ENCODE measurements at regions not wholly inside any gene's neighbourhood (a gene's known extent, or its start where the extent isn't known, plus 50 kb on each side); places are given as distances from the start of the nearest gene placed in this dataset.

GRCh38 chr9:90741036-90741435, 60.6 kb upstream of the SYK start:
- ChIA-PET CTCF (no interaction called here), POLR2A (no interaction called here)
- Mint-ChIP-seq H3K27ac (no peak overlapping the region), H3K4me3 (no peak overlapping the region), H3K9me3 (peaks cover 8% of the 10 kb centered on the region), H3K4me1 (no peaks in the 10 kb centered on the region), H3K36me3 (ENCODE audit: low read depth) (no peaks in the 10 kb centered on the region), H3K27me3 (peaks cover 9% of the 10 kb centered on the region)
- DNase-seq = no peak

GRCh38 chr9:90737742-90738141, 63.9 kb upstream of the SYK start:
- H3K9me3 Mint-ChIP-seq = peaks cover 8% of the 10 kb centered on the region
- no peak overlapping the region for H3K27ac Mint-ChIP-seq
- no peak overlapping the region for H3K4me3 Mint-ChIP-seq
- ChIA-PET CTCF (no interaction called here), POLR2A (no interaction called here)
- DNase-seq = no peak
- no peaks in the 10 kb centered on the region for H3K36me3 Mint-ChIP-seq (ENCODE audit: low read depth)
- H3K27me3 Mint-ChIP-seq = peaks cover 11% of the 10 kb centered on the region
- H3K4me1 Mint-ChIP-seq = no peaks in the 10 kb centered on the region

- peaks cover 8% of the 10 kb centered on the region for H3K9me3 Mint-ChIP-seq
- peaks cover 21% of the 10 kb centered on the region for H3K27me3 Mint-ChIP-seq
- H3K4me3 Mint-ChIP-seq = no peak overlapping the region
- no peaks in the 10 kb centered on the region for H3K36me3 Mint-ChIP-seq (ENCODE audit: low read depth)
- no peaks in the 10 kb centered on the region for H3K4me1 Mint-ChIP-seq
- POLR2A ChIA-PET = no interaction called here
- H3K27ac Mint-ChIP-seq = no peak overlapping the region
- DNase-seq = no peak
- CTCF ChIA-PET = no interaction called here
Measured at GRCh38 chr9:90735952-90736351, 65.7 kb upstream of the SYK start.

- Mint-ChIP-seq H3K36me3 (ENCODE audit: low read depth) (no peaks in the 10 kb centered on the region), H3K27ac (no peak overlapping the region), H3K27me3 (peaks cover 21% of the 10 kb centered on the region), H3K4me3 (no peak overlapping the region), H3K9me3 (peaks cover 4% of the 10 kb centered on the region), H3K4me1 (no peaks in the 10 kb centered on the region)
- DNase-seq = no peak
- ChIA-PET CTCF (interaction anchor here (0.6 kb wide), 1 partner anchor 825 kb away, joined by 3 read pairs; no protein-coding TSS in a partner anchor), POLR2A (no interaction called here)
Measured at GRCh38 chr9:90734631-90735030, 67.0 kb upstream of the SYK start.

GRCh38 chr9:90729351-90729750, 72.3 kb upstream of the SYK start:
- no peaks in the 10 kb centered on the region for H3K36me3 Mint-ChIP-seq (ENCODE audit: low read depth)
- DNase-seq = no peak
- H3K4me1 Mint-ChIP-seq = no peaks in the 10 kb centered on the region
- peaks cover 12% of the 10 kb centered on the region for H3K27me3 Mint-ChIP-seq
- no peak overlapping the region for H3K4me3 Mint-ChIP-seq
- POLR2A ChIA-PET = no interaction called here
- no peaks in the 10 kb centered on the region for H3K9me3 Mint-ChIP-seq
- CTCF ChIA-PET = no interaction called here
- no peak overlapping the region for H3K27ac Mint-ChIP-seq

GRCh38 chr9:90727488-90727887, 74.1 kb upstream of the SYK start:
- CTCF ChIA-PET = no interaction called here
- Mint-ChIP-seq H3K4me1 (no peaks in the 10 kb centered on the region), H3K9me3 (no peaks in the 10 kb centered on the region), H3K4me3 (no peak overlapping the region), H3K27ac (no peak overlapping the region), H3K36me3 (ENCODE audit: low read depth) (no peaks in the 10 kb centered on the region), H3K27me3 (peaks cover 15% of the 10 kb centered on the region)
- POLR2A ChIA-PET = no interaction called here
- DNase-seq = no peak

GRCh38 chr9:90726215-90726614, 75.4 kb upstream of the SYK start:
- ChIA-PET POLR2A (no interaction called here), CTCF (no interaction called here)
- no peaks in the 10 kb centered on the region for H3K4me1 Mint-ChIP-seq
- H3K9me3 Mint-ChIP-seq = no peaks in the 10 kb centered on the region
- no peak for DNase-seq
- H3K27ac Mint-ChIP-seq = no peak overlapping the region
- H3K36me3 Mint-ChIP-seq (ENCODE audit: low read depth) = no peaks in the 10 kb centered on the region
- H3K4me3 Mint-ChIP-seq = no peak overlapping the region
- H3K27me3 Mint-ChIP-seq = peaks cover 13% of the 10 kb centered on the region

- peaks cover 22% of the 10 kb centered on the region for H3K27me3 Mint-ChIP-seq
- H3K4me1 Mint-ChIP-seq = no peaks in the 10 kb centered on the region
- ChIA-PET POLR2A (no interaction called here), CTCF (no interaction called here)
- no peak overlapping the region for H3K27ac Mint-ChIP-seq
- no peak overlapping the region for H3K4me3 Mint-ChIP-seq
- no peak for DNase-seq
- H3K9me3 Mint-ChIP-seq = no peaks in the 10 kb centered on the region
- H3K36me3 Mint-ChIP-seq (ENCODE audit: low read depth) = no peaks in the 10 kb centered on the region
Measured at GRCh38 chr9:90724880-90725279, 76.7 kb upstream of the SYK start.

- ChIA-PET POLR2A (no interaction called here), CTCF (no interaction called here)
- H3K27me3 Mint-ChIP-seq = peaks cover 24% of the 10 kb centered on the region
- no peak overlapping the region for H3K27ac Mint-ChIP-seq
- H3K4me1 Mint-ChIP-seq = no peaks in the 10 kb centered on the region
- H3K36me3 Mint-ChIP-seq (ENCODE audit: low read depth) = no peaks in the 10 kb centered on the region
- H3K4me3 Mint-ChIP-seq = no peak overlapping the region
- DNase-seq = no peak
- H3K9me3 Mint-ChIP-seq = no peaks in the 10 kb centered on the region
Measured at GRCh38 chr9:90724112-90724511, 77.5 kb upstream of the SYK start.

- Mint-ChIP-seq H3K27me3 (peaks cover 24% of the 10 kb centered on the region), H3K36me3 (ENCODE audit: low read depth) (no peaks in the 10 kb centered on the region), H3K4me3 (no peak overlapping the region), H3K9me3 (no peaks in the 10 kb centered on the region), H3K27ac (no peak overlapping the region), H3K4me1 (no peaks in the 10 kb centered on the region)
- DNase-seq = no peak
- ChIA-PET CTCF (no interaction called here), POLR2A (interaction anchor here (0.6 kb wide), 1 partner anchor 34 kb away, joined by 3 read pairs; no protein-coding TSS in a partner anchor)
Measured at GRCh38 chr9:90722071-90722470, 79.4 kb upstream of the DIRAS2 start.

- Mint-ChIP-seq H3K27ac (no peak overlapping the region), H3K36me3 (ENCODE audit: low read depth) (no peaks in the 10 kb centered on the region)
- CTCF ChIA-PET = no interaction called here
Measured at GRCh38 chr9:90720621-90721265, 78.1 kb upstream of the DIRAS2 start.

GRCh38 chr9:90706230-90706629, 63.6 kb upstream of the DIRAS2 start:
- no peaks in the 10 kb centered on the region for H3K36me3 Mint-ChIP-seq (ENCODE audit: low read depth)
- no peak overlapping the region for H3K4me3 Mint-ChIP-seq
- H3K4me1 Mint-ChIP-seq = no peaks in the 10 kb centered on the region

More at GRCh38 chr9:90720621-90721265, 78.1 kb upstream of the DIRAS2 start:
- POLR2A ChIA-PET = no interaction called here
- DNase-seq = no peak
- Mint-ChIP-seq H3K27me3 (peaks cover 24% of the 10 kb centered on the region), H3K4me1 (no peaks in the 10 kb centered on the region), H3K4me3 (no peak overlapping the region), H3K9me3 (no peaks in the 10 kb centered on the region)

GRCh38 chr9:90702441-90702955, 59.9 kb upstream of the DIRAS2 start:
- Mint-ChIP-seq H3K9me3 (no peaks in the 10 kb centered on the region), H3K4me1 (no peaks in the 10 kb centered on the region), H3K27ac (no peak overlapping the region), H3K36me3 (ENCODE audit: low read depth) (no peaks in the 10 kb centered on the region), H3K27me3 (peaks cover 23% of the 10 kb centered on the region), H3K4me3 (no peak overlapping the region)
- no peak for DNase-seq
- CTCF ChIA-PET = no interaction called here
- POLR2A ChIA-PET = no interaction called here

More at GRCh38 chr9:90706230-90706629, 63.6 kb upstream of the DIRAS2 start:
- Mint-ChIP-seq H3K27me3 (peaks cover 17% of the 10 kb centered on the region), H3K27ac (no peak overlapping the region), H3K9me3 (no peaks in the 10 kb centered on the region)
- DNase-seq = no peak
- ChIA-PET POLR2A (no interaction called here), CTCF (no interaction called here)

- no peak for DNase-seq
- CTCF ChIA-PET = no interaction called here
- H3K36me3 Mint-ChIP-seq (ENCODE audit: low read depth) = no peaks in the 10 kb centered on the region
- H3K9me3 Mint-ChIP-seq = no peaks in the 10 kb centered on the region
- H3K4me1 Mint-ChIP-seq = no peaks in the 10 kb centered on the region
- POLR2A ChIA-PET = no interaction called here
- no peak overlapping the region for H3K4me3 Mint-ChIP-seq
- H3K27me3 Mint-ChIP-seq = peaks cover 13% of the 10 kb centered on the region
- H3K27ac Mint-ChIP-seq = no peak overlapping the region
Measured at GRCh38 chr9:90698871-90699440, 56.3 kb upstream of the DIRAS2 start.
